Astrocyte of the cerebellum (primary cell): ENCODE measurements at regions not wholly inside any gene's neighbourhood (a gene's known extent, or its start where the extent isn't known, plus 50 kb on each side); places are given as distances from the start of the nearest gene placed in this dataset.

Experiments
- DNase-seq: peaks from one replicate; pipeline ENCODE4 v3.0.0-alpha.2; 2011; ENCODE audit warnings: low read depth
- H3K4me3 ChIP-seq: 2 replicates; pipeline ENCODE4 v1.5.1; 2011; ENCODE audit warnings: mild to moderate bottlenecking, low read depth, low read length, moderate library complexity
- CTCF ChIP-seq: IDR thresholded peaks from 2 replicates; pipeline ENCODE4 v1.5.1; 2012; ENCODE audit warnings: low read length, low read depth, moderate library complexity, mild to moderate bottlenecking; ENCODE audit errors: missing control alignments
- in situ Hi-C: cut with HindIII; loops from 2 replicates; pipeline ENCODE4 v1.10.0; 2017; ENCODE audit warnings: low sequenced_read_pairs

- H3K4me3 ChIP-seq: no peak overlapping the region
- in situ Hi-C loops: no loop called here
- no peak for DNase-seq
- peak; percentile 44 for TF ChIP-seq CTCF
These were observed 118.7 kb downstream of the VAPA start for GRCh38 chr18:10032331-10033015.

GRCh38 chr18:10033016-10033399, 119.2 kb downstream of the VAPA start:
- TF ChIP-seq CTCF: no peak
- DNase-seq: no peak
- H3K4me3 ChIP-seq: no peak overlapping the region
- in situ Hi-C loops: no loop called here

GRCh38 chr18:10035281-10035991, 121.6 kb downstream of the VAPA start:
- in situ Hi-C loops: no loop called here

GRCh38 chr18:10036479-10036878, 122.7 kb downstream of the VAPA start:
- TF ChIP-seq CTCF: no peak
- H3K4me3 ChIP-seq: no peak overlapping the region
- in situ Hi-C loops: no loop called here
- DNase-seq: no peak

More at GRCh38 chr18:10035281-10035991, 121.6 kb downstream of the VAPA start:
- no peak for TF ChIP-seq CTCF
- H3K4me3 ChIP-seq: no peak overlapping the region
- no peak for DNase-seq

GRCh38 chr18:10037181-10037580, 123.4 kb downstream of the VAPA start:
- TF ChIP-seq CTCF: no peak
- no peak for DNase-seq
- in situ Hi-C loops: no loop called here
- H3K4me3 ChIP-seq: no peak overlapping the region

GRCh38 chr18:10038268-10038667, 124.5 kb downstream of the VAPA start:
- TF ChIP-seq CTCF: no peak
- no peak for DNase-seq
- in situ Hi-C loops: no loop called here
- H3K4me3 ChIP-seq: no peak overlapping the region
